ENCODE measurements at regions not wholly inside any gene's neighbourhood (a gene's known extent, or its start where the extent isn't known, plus 50 kb on each side); places are given as distances from the start of the nearest gene placed in this dataset.

- no peaks in the 10 kb centered on the region for H3K4me1 Mint-ChIP-seq
- no CpG with 5 or more reads among the region's 4 CpGs for WGBS (ENCODE audit: insufficient coverage)
- no peaks in the 10 kb centered on the region for H3K27me3 ChIP-seq (replicated peaks in 1 of 4; ENCODE audit: control extremely low read depth in 1 of 4, control insufficient read depth in 3 of 4, insufficient read depth in 4 of 4, low read length in 3 of 4)
- TF ChIP-seq EZH2 (IDR thresholded peaks at IDR 0.05; ENCODE audit: borderline replicate concordance, insufficient read depth, low read depth, low read length, poor library complexity, severe bottlenecking) (no peak), CTCF (IDR thresholded peaks at IDR 0.05) (no peak)
- no peaks in the 10 kb centered on the region for H4K20me1 ChIP-seq (ENCODE audit: control insufficient read depth, insufficient read depth, low read length, poor library complexity, severe bottlenecking)
- no peaks in the 10 kb centered on the region for H3K9me3 Mint-ChIP-seq (ENCODE audit: insufficient read depth)
- H3K79me2 ChIP-seq (ENCODE audit: control insufficient read depth, insufficient read depth, low read length) = no peaks in the 10 kb centered on the region
- H3K27ac Mint-ChIP-seq = no peak overlapping the region
- H3K36me3 ChIP-seq (replicated peaks in 1 of 2; ENCODE audit: control extremely low read depth in 1 of 2, control insufficient read depth in 1 of 2, extremely low read depth in 1 of 2, insufficient read depth in 2 of 2, low read length in 1 of 2) = no peaks in the 10 kb centered on the region
- H3K4me3 Mint-ChIP-seq = no peak overlapping the region
- DNase-seq (no peak), ATAC-seq (ENCODE audit: low read depth) (no peak)
- H2AFZ ChIP-seq (ENCODE audit: insufficient read depth, low read depth, low read length, poor library complexity, severe bottlenecking) = no peak overlapping the region
- ChIA-PET POLR2A (no interaction called here), CTCF (no interaction called here)
- H3K4me1 ChIP-seq (ENCODE audit: control insufficient read depth in 2 of 2, insufficient read depth in 2 of 2, low read length in 2 of 2) = no peaks in the 10 kb centered on the region
- H3K4me3 ChIP-seq (ENCODE audit: control extremely low read depth in 1 of 5, extremely low read depth in 1 of 5, insufficient read depth in 1 of 5, low read depth in 2 of 5, low read length in 4 of 5) = no peak overlapping the region
- H3K27ac ChIP-seq (ENCODE audit: low read length in 2 of 2) = no peak overlapping the region
- H3K27me3 Mint-ChIP-seq = no peaks in the 10 kb centered on the region
- no peak overlapping the region for H3K9ac ChIP-seq (ENCODE audit: low read length)
- intact Hi-C loops (cut with micrococcal nuclease) = no loop called here
- no peak overlapping the region for H3K4me2 ChIP-seq (replicated peaks; ENCODE audit: low read depth, low read length, poor library complexity, severe bottlenecking)
- H3K9me3 ChIP-seq (ENCODE audit: control extremely low read depth in 1 of 3, control insufficient read depth in 2 of 3, insufficient read depth in 1 of 3, low read length in 2 of 3) = no peaks in the 10 kb centered on the region
These were observed 782.1 kb downstream of the RAPGEF2 start for GRCh38 chr4:159884989-159885388.

- H3K4me2 ChIP-seq (replicated peaks; ENCODE audit: low read depth, low read length, poor library complexity, severe bottlenecking) = no peak overlapping the region
- peaks cover 3% of the 10 kb centered on the region for H3K9me3 Mint-ChIP-seq (ENCODE audit: insufficient read depth)
- H4K20me1 ChIP-seq (ENCODE audit: control insufficient read depth, insufficient read depth, low read length, poor library complexity, severe bottlenecking) = no peaks in the 10 kb centered on the region
- intact Hi-C loops (cut with micrococcal nuclease) = no loop called here
- TF ChIP-seq EZH2 (IDR thresholded peaks at IDR 0.05; ENCODE audit: borderline replicate concordance, insufficient read depth, low read depth, low read length, poor library complexity, severe bottlenecking) (no peak), CTCF (IDR thresholded peaks at IDR 0.05) (no peak)
- H3K9ac ChIP-seq (ENCODE audit: low read length) = no peak overlapping the region
- ATAC-seq (ENCODE audit: low read depth) (no peak), DNase-seq (no peak)
- H3K4me1 Mint-ChIP-seq = no peaks in the 10 kb centered on the region
- H3K27me3 Mint-ChIP-seq = no peaks in the 10 kb centered on the region
- H3K4me3 Mint-ChIP-seq = no peak overlapping the region
- CTCF ChIA-PET = no interaction called here
- no peak overlapping the region for H3K4me3 ChIP-seq (ENCODE audit: control extremely low read depth in 1 of 5, extremely low read depth in 1 of 5, insufficient read depth in 1 of 5, low read depth in 2 of 5, low read length in 4 of 5)
- H3K27ac ChIP-seq (ENCODE audit: low read length in 2 of 2) = no peak overlapping the region
- H3K9me3 ChIP-seq (ENCODE audit: control extremely low read depth in 1 of 3, control insufficient read depth in 2 of 3, insufficient read depth in 1 of 3, low read length in 2 of 3) = no peaks in the 10 kb centered on the region
- POLR2A ChIA-PET = no interaction called here
- WGBS (ENCODE audit: insufficient coverage) = no CpG with 5 or more reads among the region's 4 CpGs
- H3K27me3 ChIP-seq (replicated peaks in 1 of 4; ENCODE audit: control extremely low read depth in 1 of 4, control insufficient read depth in 3 of 4, insufficient read depth in 4 of 4, low read length in 3 of 4) = no peaks in the 10 kb centered on the region
- H3K79me2 ChIP-seq (ENCODE audit: control insufficient read depth, insufficient read depth, low read length) = no peaks in the 10 kb centered on the region
- H3K4me1 ChIP-seq (ENCODE audit: control insufficient read depth in 2 of 2, insufficient read depth in 2 of 2, low read length in 2 of 2) = no peaks in the 10 kb centered on the region
- H3K36me3 ChIP-seq (replicated peaks in 1 of 2; ENCODE audit: control extremely low read depth in 1 of 2, control insufficient read depth in 1 of 2, extremely low read depth in 1 of 2, insufficient read depth in 2 of 2, low read length in 1 of 2) = no peaks in the 10 kb centered on the region
- H3K27ac Mint-ChIP-seq = no peak overlapping the region
- no peak overlapping the region for H2AFZ ChIP-seq (ENCODE audit: insufficient read depth, low read depth, low read length, poor library complexity, severe bottlenecking)
These were observed 796.7 kb downstream of the RAPGEF2 start for GRCh38 chr4:159899596-159899995.

Data from B cell (primary cell).